ENCODE measurements at regions not wholly inside any gene's neighbourhood (a gene's known extent, or its start where the extent isn't known, plus 50 kb on each side); places are given as distances from the start of the nearest gene placed in this dataset.

GRCh38 chr13:81773263-81773662 is 1432.3 kb upstream of the SPRY2 start:
- no peaks in the 10 kb centered on the region for H3K27me3 ChIP-seq (ENCODE audit: control insufficient read depth, insufficient read depth, low read length)
- H3K36me3 ChIP-seq (ENCODE audit: control insufficient read depth, insufficient read depth, low read length): no peaks in the 10 kb centered on the region
- no CpG with 5 or more reads among the region's 1 CpG for WGBS (ENCODE audit: insufficient coverage)
- no peaks in the 10 kb centered on the region for H3K4me1 ChIP-seq (ENCODE audit: control insufficient read depth, insufficient read depth, low read length)
- no peaks in the 10 kb centered on the region for H3K9me3 ChIP-seq (ENCODE audit: control insufficient read depth, insufficient read depth, low read length)
- no peak overlapping the region for H3K27ac ChIP-seq (ENCODE audit: low read depth, low read length)
- DNase-seq (ENCODE audit: low read depth in 4 of 6, low spot score in 6 of 6): no peak
- H3K4me3 ChIP-seq (ENCODE audit: low read depth, low read length): no peak overlapping the region

GRCh38 chr13:81771951-81772350 is 1431.0 kb upstream of the SPRY2 start:
- Histone ChIP-seq H3K27ac (ENCODE audit: low read depth, low read length) (no peak overlapping the region), H3K27me3 (ENCODE audit: control insufficient read depth, insufficient read depth, low read length) (no peaks in the 10 kb centered on the region), H3K4me1 (ENCODE audit: control insufficient read depth, insufficient read depth, low read length) (no peaks in the 10 kb centered on the region), H3K4me3 (ENCODE audit: low read depth, low read length) (no peak overlapping the region), H3K9me3 (ENCODE audit: control insufficient read depth, insufficient read depth, low read length) (no peaks in the 10 kb centered on the region), H3K36me3 (ENCODE audit: control insufficient read depth, insufficient read depth, low read length) (no peaks in the 10 kb centered on the region)
- WGBS (ENCODE audit: insufficient coverage): no CpG with 5 or more reads among the region's 2 CpGs
- DNase-seq (ENCODE audit: low read depth in 4 of 6, low spot score in 6 of 6): no peak

- no peak for DNase-seq (ENCODE audit: low read depth in 4 of 6, low spot score in 6 of 6)
- WGBS (ENCODE audit: insufficient coverage): no CpG with 5 or more reads among the region's 2 CpGs
- Histone ChIP-seq H3K4me3 (ENCODE audit: low read depth, low read length) (no peak overlapping the region), H3K36me3 (ENCODE audit: control insufficient read depth, insufficient read depth, low read length) (no peaks in the 10 kb centered on the region), H3K27ac (ENCODE audit: low read depth, low read length) (no peak overlapping the region), H3K27me3 (ENCODE audit: control insufficient read depth, insufficient read depth, low read length) (no peaks in the 10 kb centered on the region), H3K4me1 (ENCODE audit: control insufficient read depth, insufficient read depth, low read length) (no peaks in the 10 kb centered on the region), H3K9me3 (ENCODE audit: control insufficient read depth, insufficient read depth, low read length) (no peaks in the 10 kb centered on the region)
Observed at GRCh38 chr13:81770868-81771505, 1430.1 kb upstream of the SPRY2 start.

- Histone ChIP-seq H3K4me1 (ENCODE audit: control insufficient read depth, insufficient read depth, low read length) (no peaks in the 10 kb centered on the region), H3K9me3 (ENCODE audit: control insufficient read depth, insufficient read depth, low read length) (no peaks in the 10 kb centered on the region), H3K27ac (ENCODE audit: low read depth, low read length) (no peak overlapping the region), H3K4me3 (ENCODE audit: low read depth, low read length) (no peak overlapping the region), H3K27me3 (ENCODE audit: control insufficient read depth, insufficient read depth, low read length) (no peaks in the 10 kb centered on the region), H3K36me3 (ENCODE audit: control insufficient read depth, insufficient read depth, low read length) (no peaks in the 10 kb centered on the region)
- WGBS (ENCODE audit: insufficient coverage): 100% methylated on average over 1 of the region's 1 CpG
- no peak for DNase-seq (ENCODE audit: low read depth in 4 of 6, low spot score in 6 of 6)
Observed at GRCh38 chr13:81762449-81762848, 1421.5 kb upstream of the SPRY2 start.

GRCh38 chr13:81760316-81760715 is 1419.4 kb upstream of the SPRY2 start:
- Histone ChIP-seq H3K36me3 (ENCODE audit: control insufficient read depth, insufficient read depth, low read length) (no peaks in the 10 kb centered on the region), H3K9me3 (ENCODE audit: control insufficient read depth, insufficient read depth, low read length) (no peaks in the 10 kb centered on the region), H3K27ac (ENCODE audit: low read depth, low read length) (no peak overlapping the region), H3K4me1 (ENCODE audit: control insufficient read depth, insufficient read depth, low read length) (no peaks in the 10 kb centered on the region), H3K27me3 (ENCODE audit: control insufficient read depth, insufficient read depth, low read length) (no peaks in the 10 kb centered on the region), H3K4me3 (ENCODE audit: low read depth, low read length) (no peak overlapping the region)
- no peak for DNase-seq (ENCODE audit: low read depth in 4 of 6, low spot score in 6 of 6)
- WGBS (ENCODE audit: insufficient coverage): 94% methylated on average over 2 of the region's 2 CpGs

- H3K27ac ChIP-seq (ENCODE audit: low read depth, low read length): no peak overlapping the region
- no peaks in the 10 kb centered on the region for H3K4me1 ChIP-seq (ENCODE audit: control insufficient read depth, insufficient read depth, low read length)
- H3K36me3 ChIP-seq (ENCODE audit: control insufficient read depth, insufficient read depth, low read length): no peaks in the 10 kb centered on the region
- H3K4me3 ChIP-seq (ENCODE audit: low read depth, low read length): no peak overlapping the region
- no peak for DNase-seq (ENCODE audit: low read depth in 4 of 6, low spot score in 6 of 6)
- no peaks in the 10 kb centered on the region for H3K9me3 ChIP-seq (ENCODE audit: control insufficient read depth, insufficient read depth, low read length)
- no peaks in the 10 kb centered on the region for H3K27me3 ChIP-seq (ENCODE audit: control insufficient read depth, insufficient read depth, low read length)
Observed at GRCh38 chr13:81757348-81757970, 1416.5 kb upstream of the SPRY2 start.

- Histone ChIP-seq H3K4me3 (ENCODE audit: low read depth, low read length) (no peak overlapping the region), H3K27me3 (ENCODE audit: control insufficient read depth, insufficient read depth, low read length) (no peaks in the 10 kb centered on the region), H3K4me1 (ENCODE audit: control insufficient read depth, insufficient read depth, low read length) (no peaks in the 10 kb centered on the region), H3K36me3 (ENCODE audit: control insufficient read depth, insufficient read depth, low read length) (no peaks in the 10 kb centered on the region), H3K9me3 (ENCODE audit: control insufficient read depth, insufficient read depth, low read length) (no peaks in the 10 kb centered on the region), H3K27ac (ENCODE audit: low read depth, low read length) (no peak overlapping the region)
- WGBS (ENCODE audit: insufficient coverage): no CpG with 5 or more reads among the region's 4 CpGs
- DNase-seq (ENCODE audit: low read depth in 4 of 6, low spot score in 6 of 6): peak in 1 of 6 donors; percentile 27
Observed at GRCh38 chr13:81745391-81745790, 1404.5 kb upstream of the SPRY2 start.

GRCh38 chr13:81738364-81738763 is 1397.4 kb upstream of the SPRY2 start:
- DNase-seq (ENCODE audit: low read depth in 4 of 6, low spot score in 6 of 6): no peak
- Histone ChIP-seq H3K27me3 (ENCODE audit: control insufficient read depth, insufficient read depth, low read length) (no peaks in the 10 kb centered on the region), H3K36me3 (ENCODE audit: control insufficient read depth, insufficient read depth, low read length) (no peaks in the 10 kb centered on the region), H3K27ac (ENCODE audit: low read depth, low read length) (no peak overlapping the region), H3K9me3 (ENCODE audit: control insufficient read depth, insufficient read depth, low read length) (no peaks in the 10 kb centered on the region), H3K4me1 (ENCODE audit: control insufficient read depth, insufficient read depth, low read length) (no peaks in the 10 kb centered on the region), H3K4me3 (ENCODE audit: low read depth, low read length) (no peak overlapping the region)
- WGBS (ENCODE audit: insufficient coverage): no CpG with 5 or more reads among the region's 1 CpG

- no peaks in the 10 kb centered on the region for H3K27me3 ChIP-seq (ENCODE audit: control insufficient read depth, insufficient read depth, low read length)
- no peaks in the 10 kb centered on the region for H3K36me3 ChIP-seq (ENCODE audit: control insufficient read depth, insufficient read depth, low read length)
- H3K4me1 ChIP-seq (ENCODE audit: control insufficient read depth, insufficient read depth, low read length): no peaks in the 10 kb centered on the region
- H3K9me3 ChIP-seq (ENCODE audit: control insufficient read depth, insufficient read depth, low read length): no peaks in the 10 kb centered on the region
- H3K27ac ChIP-seq (ENCODE audit: low read depth, low read length): no peak overlapping the region
- no peak overlapping the region for H3K4me3 ChIP-seq (ENCODE audit: low read depth, low read length)
- no peak for DNase-seq (ENCODE audit: low read depth in 4 of 6, low spot score in 6 of 6)
- WGBS (ENCODE audit: insufficient coverage): 94% methylated on average over 12 of the region's 14 CpGs
Observed at GRCh38 chr13:81726037-81726726, 1385.3 kb upstream of the SPRY2 start.

GRCh38 chr13:81722456-81722855 is 1381.5 kb upstream of the SPRY2 start:
- Histone ChIP-seq H3K27ac (ENCODE audit: low read depth, low read length) (no peak overlapping the region), H3K4me3 (ENCODE audit: low read depth, low read length) (no peak overlapping the region), H3K4me1 (ENCODE audit: control insufficient read depth, insufficient read depth, low read length) (no peaks in the 10 kb centered on the region), H3K36me3 (ENCODE audit: control insufficient read depth, insufficient read depth, low read length) (no peaks in the 10 kb centered on the region), H3K9me3 (ENCODE audit: control insufficient read depth, insufficient read depth, low read length) (no peaks in the 10 kb centered on the region), H3K27me3 (ENCODE audit: control insufficient read depth, insufficient read depth, low read length) (no peaks in the 10 kb centered on the region)
- WGBS (ENCODE audit: insufficient coverage): no CpG with 5 or more reads among the region's 1 CpG
- peak in 1 of 6 donors; percentile 81 for DNase-seq (ENCODE audit: low read depth in 4 of 6, low spot score in 6 of 6)
